IMR-90 (cell line): ENCODE measurements at regions not wholly inside any gene's neighbourhood (a gene's known extent, or its start where the extent isn't known, plus 50 kb on each side); places are given as distances from the start of the nearest gene placed in this dataset.

Source experiments
- ATAC-seq: fragments of 200-7000 bp; cut with Tn5 transposase; 2 replicates; pipeline ENCODE4 v1.9.1; 2020; ENCODE audit warnings: low read depth, mild to moderate bottlenecking, moderate library complexity
- BruUV-seq: library from RNA; stranded (reverse); fragments of 400-500 nt; replicated peaks from 2 replicates; lab custom pipeline; 2021; lab: Mats Ljungman, UMichigan
- CTCF ChIA-PET: fragments of 300-600 bp; formaldehyde crosslinking; extraction: SDS; loops from one replicate; lab custom pipeline; 2021; ENCODE audit warnings: antibody characterized with exemption; lab: Yijun Ruan, JAX
- POLR2A ChIA-PET: fragments of 300-600 bp; sonication (Branson Sonifier 250); formaldehyde crosslinking; loops from one replicate; lab custom pipeline; 2022; ENCODE audit warnings: antibody characterized with exemption; ENCODE audit not compliant: unreplicated experiment; lab: Charles Lee
- DNase-seq: peaks from one replicate; pipeline ENCODE4 v3.0.0; 2013
- H2AFZ ChIP-seq: replicated peaks from 2 replicates; pipeline ENCODE3; 2013; ENCODE audit warnings: low read length, mild to moderate bottlenecking; ENCODE audit not compliant: poor library complexity
- H2AK5ac ChIP-seq: 2 replicates; pipeline ENCODE4 v1.6.1; 2013; ENCODE audit warnings: low read depth, low read length, inconsistent platforms
- H2AK9ac ChIP-seq: replicated peaks from 2 replicates; pipeline ENCODE3; 2013; ENCODE audit warnings: mild to moderate bottlenecking, low read depth, low read length, moderate library complexity; ENCODE audit not compliant: poor library complexity
- H2BK120ac ChIP-seq: 2 replicates; pipeline ENCODE4 v1.6.1; 2013; ENCODE audit warnings: low read depth, low read length, inconsistent platforms
- H2BK15ac ChIP-seq: 3 replicates; pipeline ENCODE4 v1.6.1; 2013; ENCODE audit warnings: low read depth, low read length, inconsistent platforms
- H2BK20ac ChIP-seq: 2 replicates; pipeline ENCODE4 v1.6.1; 2013; ENCODE audit warnings: low read depth, mild to moderate bottlenecking, inconsistent platforms, low read length, moderate library complexity
- H2BK5ac ChIP-seq: 2 replicates; pipeline ENCODE4 v1.6.1; 2013; ENCODE audit warnings: mild to moderate bottlenecking, low read depth, low read length, inconsistent platforms; ENCODE audit not compliant: poor library complexity, severe bottlenecking
- H3K14ac ChIP-seq: replicated peaks from 2 replicates; pipeline ENCODE4 v1.6.1; 2013; ENCODE audit warnings: low read depth, low read length, inconsistent platforms
- H3K18ac ChIP-seq: 2 replicates; pipeline ENCODE4 v1.6.1; 2013; ENCODE audit warnings: low read depth, low read length, control low read depth
- H3K23ac ChIP-seq: 2 replicates; pipeline ENCODE4 v1.6.1; 2013; ENCODE audit warnings: low read depth, low read length, inconsistent platforms
- H3K27ac ChIP-seq: 2 replicates; pipeline ENCODE4 v1.5.1; 2013; ENCODE audit warnings: mild to moderate bottlenecking, control low read depth, low read length; ENCODE audit not compliant: insufficient read depth
- H3K27me3 ChIP-seq: 2 replicates; pipeline ENCODE4 v1.6.1; 2013; ENCODE audit warnings: low read length; ENCODE audit not compliant: control insufficient read depth, insufficient read depth
- H3K36me3 ChIP-seq: 2 replicates; pipeline ENCODE4 v1.6.1; 2013; ENCODE audit warnings: low read length, mixed read lengths; ENCODE audit not compliant: control insufficient read depth, insufficient read depth
- H3K4ac ChIP-seq: 2 replicates; pipeline ENCODE4 v1.6.1; 2013; ENCODE audit warnings: low read depth, low read length, inconsistent platforms
- H3K4me1 ChIP-seq: 2 replicates; pipeline ENCODE4 v1.6.1; 2013; ENCODE audit warnings: low read length, mixed read lengths; ENCODE audit not compliant: control insufficient read depth, insufficient read depth
- H3K4me2 ChIP-seq: 2 replicates; pipeline ENCODE4 v1.6.1; 2013; ENCODE audit warnings: low read depth, mild to moderate bottlenecking, control low read depth, low read length, moderate library complexity
- H3K4me3 ChIP-seq: 2 replicates; pipeline ENCODE4 v1.5.1; 2013; ENCODE audit warnings: low read depth, mild to moderate bottlenecking, control low read depth, low read length, moderate library complexity; ENCODE audit not compliant: insufficient read depth
- H3K56ac ChIP-seq: 2 replicates; pipeline ENCODE4 v1.6.1; 2013; ENCODE audit warnings: low read length, inconsistent platforms; ENCODE audit not compliant: insufficient read depth; ENCODE audit errors: extremely low read depth
- H3K79me1 ChIP-seq, 2 experiments: 2 replicates each; pipeline ENCODE4 v1.6.1; 2013; ENCODE audit warnings: low read length in 2 of 2, inconsistent platforms in 1 of 2, low read depth in 1 of 2
- H3K9ac ChIP-seq: 2 replicates; pipeline ENCODE4 v1.6.1; 2013; ENCODE audit warnings: low read depth, low read length, control low read depth
- H3K9me1 ChIP-seq: 2 replicates; pipeline ENCODE4 v1.6.1; 2013; ENCODE audit warnings: low read length, inconsistent platforms; ENCODE audit not compliant: insufficient read depth
- H3K9me3 ChIP-seq: 2 replicates; pipeline ENCODE4 v1.6.1; 2013; ENCODE audit warnings: low read length; ENCODE audit not compliant: control insufficient read depth, insufficient read depth
- H4K20me1 ChIP-seq: 2 replicates; pipeline ENCODE4 v1.6.1; 2013; ENCODE audit warnings: low read length, inconsistent platforms; ENCODE audit not compliant: insufficient read depth
- H4K5ac ChIP-seq: 2 replicates; pipeline ENCODE4 v1.6.1; 2013; ENCODE audit warnings: mild to moderate bottlenecking, low read depth, low read length, control low read depth
- H4K8ac ChIP-seq, 2 experiments: 2 replicates each; pipeline ENCODE4 v1.6.1; 2013; ENCODE audit warnings: low read depth in 2 of 2, low read length in 2 of 2, control low read depth in 1 of 2, inconsistent platforms in 1 of 2
- H4K91ac ChIP-seq: 2 replicates; pipeline ENCODE4 v1.6.1; 2013; ENCODE audit warnings: low read depth, low read length, inconsistent platforms; ENCODE audit not compliant: insufficient read depth
- CEBPB ChIP-seq: IDR thresholded peaks from 2 replicates; pipeline ENCODE4 v1.6.1; 2012; ENCODE audit warnings: low read depth, low read length, improper control_type of control experiment
- RAD21 ChIP-seq: IDR thresholded peaks from 2 replicates; pipeline ENCODE4 v1.6.1; 2012; ENCODE audit warnings: low read length, improper control_type of control experiment
- WGBS, 2 experiments: methylation state at CpG; one replicate each; pipeline versions ENCODE4 v1.1.5 to v1.1.7; 2013; ENCODE audit warnings: missing lambda C conversion rate in 2 of 2; ENCODE audit not compliant: insufficient read length in 1 of 2; ENCODE audit errors: extremely low coverage in 2 of 2; 5-methylcytosine and 5-hydroxymethylcytosine counted together
- dilution Hi-C: fragments of 300-500 bp; cut with HindIII; formaldehyde crosslinking; loops from one replicate; pipeline ENCODE4 v1.14.3; 2018; ENCODE audit warnings: low sequenced_read_pairs; ENCODE audit not compliant: unreplicated experiment
- in situ Hi-C: fragments of 300-500 bp; cut with MboI; formaldehyde crosslinking; loops from 3 replicates; pipeline ENCODE4 v1.14.3; 2019; ENCODE audit warnings: low sequenced_read_pairs, inconsistent platforms, mixed read lengths
- intact Hi-C: fragments of 100-400 bp; cut with micrococcal nuclease; formaldehyde crosslinking; loops from 2 replicates; pipeline ENCODE4 v1.10.0; 2022

GRCh38 chr3:55315396-55315795, 171.7 kb downstream of the WNT5A start:
- H3K27ac ChIP-seq = no peak overlapping the region; the same call in 1 of the 2 replicates
- no peaks in the 10 kb centered on the region for H3K9me3 ChIP-seq
- H4K91ac ChIP-seq = no peak overlapping the region
- no peak overlapping the region for H2BK5ac ChIP-seq
- no peaks in the 10 kb centered on the region for H3K27me3 ChIP-seq
- WGBS, 2 experiments = no CpG with 5 or more reads among the region's 3 CpGs
- H3K9ac ChIP-seq = no peak overlapping the region
- CTCF ChIA-PET = interaction anchor here (0.6 kb wide), 4 partner anchors 30 to 627 kb away, joined by 3 to 4 read pairs (median 3); no protein-coding TSS in a partner anchor
- TF ChIP-seq CEBPB = peak; percentile 44; the same call in 1 of the 2 replicates
- no peak for TF ChIP-seq RAD21
- no peak overlapping the region for H4K5ac ChIP-seq
- H4K8ac ChIP-seq = no peak overlapping the region
- no peak overlapping the region for H3K23ac ChIP-seq
- dilution Hi-C loops = no loop called here
- POLR2A ChIA-PET = interaction anchor here (0.6 kb wide), 2 partner anchors 16 to 150 kb away, joined by 6 to 7 read pairs; no protein-coding TSS in a partner anchor
- ATAC-seq (no peak), DNase-seq (no peak)
- no peaks in the 10 kb centered on the region for H3K4me1 ChIP-seq
- no peak overlapping the region for H3K4me2 ChIP-seq
- no peak overlapping the region for H2BK20ac ChIP-seq
- intact Hi-C loops = no loop called here
- BruUV-seq = no TSS peak
- no peak overlapping the region for H3K56ac ChIP-seq
- no peaks in the 10 kb centered on the region; the same call in 1 of the 2 replicates for H3K9me1 ChIP-seq
- no peak overlapping the region for H3K14ac ChIP-seq
- H2AK9ac ChIP-seq = no peak overlapping the region
- no peak overlapping the region for H2BK15ac ChIP-seq
- no peak overlapping the region for H2BK120ac ChIP-seq
- no peaks in the 10 kb centered on the region for H3K79me1 ChIP-seq
- in situ Hi-C loops = no loop called here
- H3K4ac ChIP-seq = no peak overlapping the region
- H3K36me3 ChIP-seq = no peaks in the 10 kb centered on the region
- no peak overlapping the region for H2AK5ac ChIP-seq
- H2AFZ ChIP-seq = no peak overlapping the region
- no peak overlapping the region for H3K4me3 ChIP-seq
- no peak overlapping the region for H3K18ac ChIP-seq
- no peaks in the 10 kb centered on the region for H4K20me1 ChIP-seq
